NT2/D1 (cell line): ENCODE measurements at regions not wholly inside any gene's neighbourhood (a gene's known extent, or its start where the extent isn't known, plus 50 kb on each side); places are given as distances from the start of the nearest gene placed in this dataset.

Experiments
- SUZ12 ChIP-seq: IDR thresholded peaks from 2 replicates; pipeline ENCODE4 v1.6.1; 2011; ENCODE audit not compliant: insufficient read length, insufficient read depth; ENCODE audit errors: extremely low read depth
- YY1 ChIP-seq: IDR thresholded peaks from 2 replicates; pipeline ENCODE4 v1.6.1; 2011; ENCODE audit not compliant: insufficient read length, insufficient read depth

GRCh38 chr1:108036796-108037562, 72.0 kb upstream of the VAV3 start:
- no peak for TF ChIP-seq SUZ12
- TF ChIP-seq YY1 = no peak
